ENCODE measurements at regions not wholly inside any gene's neighbourhood (a gene's known extent, or its start where the extent isn't known, plus 50 kb on each side); places are given as distances from the start of the nearest gene placed in this dataset.
"Not testable (repeated sequence)": the region's sequence is repeated elsewhere in the genome, so short reads cannot be mapped to it uniquely, and the experiment has no call there.

GRCh38 chr10:21135023-21135931, 238.2 kb upstream of the NEBL start:
- H3K4me3 ChIP-seq (ENCODE audit: low read depth, low read length), result no peak overlapping the region
- TF ChIP-seq CTCF (IDR thresholded peaks at IDR 0.05; ENCODE audit: low read depth, low read length), result no peak

- TF ChIP-seq CTCF (IDR thresholded peaks at IDR 0.05; ENCODE audit: low read depth, low read length), result no peak
These were observed 237.5 kb upstream of the NEBL start for GRCh38 chr10:21134645-21135022.

GRCh38 chr10:21130683-21131442, 233.8 kb upstream of the NEBL start:
- no peak overlapping the region for H3K4me3 ChIP-seq (ENCODE audit: low read depth, low read length)
- TF ChIP-seq CTCF (IDR thresholded peaks at IDR 0.05; ENCODE audit: low read depth, low read length), result no peak

More at GRCh38 chr10:21134645-21135022, 237.5 kb upstream of the NEBL start:
- H3K4me3 ChIP-seq (ENCODE audit: low read depth, low read length), result no peak overlapping the region

- TF ChIP-seq CTCF (IDR thresholded peaks at IDR 0.05; ENCODE audit: low read depth, low read length), result no peak
These were observed 233.0 kb upstream of the NEBL start for GRCh38 chr10:21130108-21130507.

GRCh38 chr10:21125471-21126228, 228.5 kb upstream of the NEBL start:
- no peak for TF ChIP-seq CTCF (IDR thresholded peaks at IDR 0.05; ENCODE audit: low read depth, low read length)
- H3K4me3 ChIP-seq (ENCODE audit: low read depth, low read length), result no peak overlapping the region

More at GRCh38 chr10:21130108-21130507, 233.0 kb upstream of the NEBL start:
- H3K4me3 ChIP-seq (ENCODE audit: low read depth, low read length), result no peak overlapping the region

- H3K4me3 ChIP-seq (ENCODE audit: low read depth, low read length), result no peak overlapping the region
- TF ChIP-seq CTCF (IDR thresholded peaks at IDR 0.05; ENCODE audit: low read depth, low read length), result no peak
These were observed 225.8 kb upstream of the NEBL start for GRCh38 chr10:21122907-21123306.

- not testable (repeated sequence) for H3K4me3 ChIP-seq (ENCODE audit: low read depth, low read length)
These were observed 224.7 kb upstream of the NEBL start for GRCh38 chr10:21121822-21122221.

Measured in WI38 (cell line).